HEK293T (cell line): ENCODE measurements at regions not wholly inside any gene's neighbourhood (a gene's known extent, or its start where the extent isn't known, plus 50 kb on each side); places are given as distances from the start of the nearest gene placed in this dataset.

Experiments
- FOXK2 ChIP-seq: fragments of 450-650 bp; IDR thresholded peaks from 2 replicates; pipeline ENCODE4 v1.6.1; 2016; ENCODE audit warnings: mild to moderate bottlenecking
- SP1 ChIP-seq: fragments of 450-650 bp; IDR thresholded peaks from 2 replicates; pipeline ENCODE4 v1.6.1; 2017

DNA sequence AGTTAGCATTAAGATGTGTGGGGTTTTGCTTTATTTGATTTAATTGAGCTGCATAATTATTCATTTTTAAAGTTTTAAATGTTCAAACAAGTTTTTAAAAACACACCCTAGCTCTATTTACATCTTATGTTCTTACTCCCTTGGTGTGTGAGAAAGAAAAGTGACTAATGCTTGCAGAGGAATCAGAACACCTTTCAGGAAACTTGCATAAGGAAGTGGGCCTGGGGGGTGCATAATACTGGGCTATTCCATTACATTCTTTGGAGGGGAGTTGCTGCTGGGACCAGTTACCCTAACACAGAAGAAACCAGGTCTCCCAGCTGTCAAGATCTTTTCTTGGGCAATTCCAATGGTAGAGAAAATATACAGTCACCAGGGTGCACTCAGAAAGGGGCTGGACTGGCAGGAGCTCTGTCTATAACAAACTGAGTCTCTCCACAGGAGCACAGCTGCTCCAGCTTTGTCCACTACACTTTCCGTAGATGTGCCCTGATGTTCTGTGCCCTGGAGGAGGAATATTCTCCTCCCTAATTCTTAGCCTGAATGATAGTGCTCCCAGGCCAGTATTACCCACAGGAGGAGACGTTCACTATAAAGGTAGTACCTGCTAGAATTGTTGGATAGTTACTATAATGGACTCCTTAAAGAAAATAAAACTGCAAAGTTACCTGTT, 304.2 kb downstream of the CDC14C start:
- TF ChIP-seq FOXK2 (no peak), SP1 (no peak)
